Ovary (tissue), 3 donors: ENCODE measurements at regions not wholly inside any gene's neighbourhood (a gene's known extent, or its start where the extent isn't known, plus 50 kb on each side); places are given as distances from the start of the nearest gene placed in this dataset.

ENCODE experiments used
- EP300 ChIP-seq: sonication (generic); formaldehyde crosslinking; IDR thresholded peaks from one replicate; pipeline ENCODE4 v1.6.1; 2017; ENCODE audit warnings: antibody characterized with exemption
- POLR2A ChIP-seq: fragments of 450-650 bp; IDR thresholded peaks from one replicate; pipeline ENCODE4 v1.6.1; 2017; ENCODE audit warnings: antibody characterized with exemption, mild to moderate bottlenecking, moderate library complexity
- TF ChIP-seq, protein P1 (sequence below), 3 donors: fragments of 450-650 bp in 2 of 3; fragments of 200-600 bp in 1 of 3; IDR thresholded peaks; one replicate each; pipeline versions ENCODE4 v1.5.1 to v1.8.0; 2016 to 2022; ENCODE audit warnings: antibody characterized with exemption in 3 of 3, mild to moderate bottlenecking in 1 of 3
- donor health status: DM: no; HTN: no; CAD: no.

GRCh38 chr4:11223311-11223710, 205.4 kb downstream of the HS3ST1 start:
- TF ChIP-seq, protein P1, sequence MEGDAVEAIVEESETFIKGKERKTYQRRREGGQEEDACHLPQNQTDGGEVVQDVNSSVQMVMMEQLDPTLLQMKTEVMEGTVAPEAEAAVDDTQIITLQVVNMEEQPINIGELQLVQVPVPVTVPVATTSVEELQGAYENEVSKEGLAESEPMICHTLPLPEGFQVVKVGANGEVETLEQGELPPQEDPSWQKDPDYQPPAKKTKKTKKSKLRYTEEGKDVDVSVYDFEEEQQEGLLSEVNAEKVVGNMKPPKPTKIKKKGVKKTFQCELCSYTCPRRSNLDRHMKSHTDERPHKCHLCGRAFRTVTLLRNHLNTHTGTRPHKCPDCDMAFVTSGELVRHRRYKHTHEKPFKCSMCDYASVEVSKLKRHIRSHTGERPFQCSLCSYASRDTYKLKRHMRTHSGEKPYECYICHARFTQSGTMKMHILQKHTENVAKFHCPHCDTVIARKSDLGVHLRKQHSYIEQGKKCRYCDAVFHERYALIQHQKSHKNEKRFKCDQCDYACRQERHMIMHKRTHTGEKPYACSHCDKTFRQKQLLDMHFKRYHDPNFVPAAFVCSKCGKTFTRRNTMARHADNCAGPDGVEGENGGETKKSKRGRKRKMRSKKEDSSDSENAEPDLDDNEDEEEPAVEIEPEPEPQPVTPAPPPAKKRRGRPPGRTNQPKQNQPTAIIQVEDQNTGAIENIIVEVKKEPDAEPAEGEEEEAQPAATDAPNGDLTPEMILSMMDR (IDR thresholded peaks at IDR 0.05), result no peak
- no peak for TF ChIP-seq EP300
- no peak for TF ChIP-seq POLR2A
